ENCODE measurements at regions not wholly inside any gene's neighbourhood (a gene's known extent, or its start where the extent isn't known, plus 50 kb on each side); places are given as distances from the start of the nearest gene placed in this dataset.
"Not testable (repeated sequence)": the region's sequence is repeated elsewhere in the genome, so short reads cannot be mapped to it uniquely, and the experiment has no call there.

DNA sequence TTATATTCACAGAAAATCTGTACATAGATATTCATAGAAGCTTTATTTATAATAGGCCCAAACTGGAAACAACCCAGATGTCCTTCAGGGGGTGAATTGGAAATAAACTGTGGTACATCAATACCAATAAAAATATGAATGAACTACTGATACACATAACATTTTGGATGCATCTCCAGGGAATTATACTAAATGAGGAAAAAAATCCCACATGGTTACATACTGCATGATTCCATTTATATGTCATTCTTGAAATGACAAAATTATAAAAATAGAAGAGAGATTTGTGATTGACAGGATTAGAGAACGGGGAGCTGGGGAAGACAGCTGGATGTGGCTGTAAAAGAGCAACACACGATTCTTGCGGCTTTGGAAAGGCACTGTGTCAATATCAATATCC lies 435.0 kb downstream of the TMEM182 start:
- no peak overlapping the region for H3K4me3 ChIP-seq
- intact Hi-C loops (cut with DNase I; ENCODE audit: low total_unique reads): no loop called here
- H3K9me3 ChIP-seq: no peaks in the 10 kb centered on the region
- H3K27me3 ChIP-seq: no peaks in the 10 kb centered on the region
- H3K4me1 ChIP-seq: no peaks in the 10 kb centered on the region
- no peak for DNase-seq
- 83 to 89% methylated on average over 3 of the region's 3 CpGs for WGBS, 2 donors
- no peaks in the 10 kb centered on the region for H3K36me3 ChIP-seq (ENCODE audit: low read depth, missing control alignments)
- no peak overlapping the region for H3K27ac ChIP-seq
- no peak for TF ChIP-seq POLR2A (IDR thresholded peaks at IDR 0.05)
- TF ChIP-seq CTCF (IDR thresholded peaks at IDR 0.05): no peak

DNA sequence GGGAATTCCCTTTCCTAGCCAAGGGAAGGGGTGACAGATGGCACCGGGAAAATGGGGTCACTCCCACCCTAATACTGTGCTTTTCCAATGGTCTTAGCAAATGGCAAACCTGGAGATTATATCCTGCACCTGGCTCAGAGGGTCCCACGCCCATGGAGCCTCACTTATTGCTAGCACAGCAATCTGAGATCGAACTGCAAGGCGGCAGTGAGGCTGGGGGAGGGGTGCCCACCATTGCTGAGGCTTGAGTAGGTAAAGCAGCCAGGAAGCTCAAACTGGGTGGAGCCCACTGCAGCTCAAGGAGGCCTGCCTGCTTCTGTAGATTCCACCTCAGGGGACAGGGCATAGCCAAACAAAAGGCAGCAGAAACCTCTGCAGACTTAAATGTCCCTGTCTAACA lies 438.9 kb downstream of the TMEM182 start:
- H3K27ac ChIP-seq; H3K9me3 ChIP-seq; DNase-seq; H3K4me1 ChIP-seq; H3K27me3 ChIP-seq; H3K36me3 ChIP-seq (ENCODE audit: low read depth, missing control alignments); intact Hi-C loops (cut with DNase I; ENCODE audit: low total_unique reads); H3K4me3 ChIP-seq: not testable (repeated sequence)
- 88 to 94% methylated on average over 4 of the region's 4 CpGs for WGBS, 2 donors

- H3K36me3 ChIP-seq (ENCODE audit: low read depth, missing control alignments): no peaks in the 10 kb centered on the region
- no peak for TF ChIP-seq POLR2A (IDR thresholded peaks at IDR 0.05)
- no peak for TF ChIP-seq CTCF (IDR thresholded peaks at IDR 0.05)
- no peak overlapping the region for H3K27ac ChIP-seq
- no peaks in the 10 kb centered on the region for H3K27me3 ChIP-seq
- WGBS, 2 donors: 65% methylated on average over 3 of the region's 3 CpGs
- H3K4me3 ChIP-seq: no peak overlapping the region
- intact Hi-C loops (cut with DNase I; ENCODE audit: low total_unique reads): no loop called here
- no peaks in the 10 kb centered on the region for H3K4me1 ChIP-seq
- DNase-seq: no peak
- H3K9me3 ChIP-seq: no peaks in the 10 kb centered on the region
Measured at GRCh38 chr2:103208916-103209315, 447.1 kb downstream of the TMEM182 start.

- no peaks in the 10 kb centered on the region for H3K36me3 ChIP-seq (ENCODE audit: low read depth, missing control alignments)
- no peaks in the 10 kb centered on the region for H3K4me1 ChIP-seq
- H3K4me3 ChIP-seq: no peak overlapping the region
- no peak overlapping the region for H3K27ac ChIP-seq
- WGBS, 2 donors: 81 to 94% methylated on average over 3 of the region's 3 CpGs
- H3K27me3 ChIP-seq: no peaks in the 10 kb centered on the region
- intact Hi-C loops (cut with DNase I; ENCODE audit: low total_unique reads): no loop called here
- H3K9me3 ChIP-seq: no peaks in the 10 kb centered on the region
- DNase-seq: no peak
- TF ChIP-seq CTCF (IDR thresholded peaks at IDR 0.05): no peak
- TF ChIP-seq POLR2A (IDR thresholded peaks at IDR 0.05): no peak
Measured at GRCh38 chr2:103213028-103213542, 451.3 kb downstream of the TMEM182 start.

- Histone ChIP-seq H3K36me3 (ENCODE audit: low read depth, missing control alignments) (no peaks in the 10 kb centered on the region), H3K4me1 (no peaks in the 10 kb centered on the region), H3K27ac (no peak overlapping the region), H3K9me3 (no peaks in the 10 kb centered on the region), H3K27me3 (no peaks in the 10 kb centered on the region), H3K4me3 (no peak overlapping the region)
- intact Hi-C loops (cut with DNase I; ENCODE audit: low total_unique reads): no loop called here
- TF ChIP-seq POLR2A (IDR thresholded peaks at IDR 0.05) (no peak), CTCF (IDR thresholded peaks at IDR 0.05) (no peak)
- DNase-seq: no peak
Measured at GRCh38 chr2:103218516-103218915, 456.7 kb downstream of the TMEM182 start.

Measured in testis (tissue), 2 donors.